Jurkat, Clone E6-1 (cell line): ENCODE measurements at regions not wholly inside any gene's neighbourhood (a gene's known extent, or its start where the extent isn't known, plus 50 kb on each side); places are given as distances from the start of the nearest gene placed in this dataset.

Source experiments
- DNase-seq: peaks from one replicate; pipeline ENCODE4 v3.0.0-alpha.2; 2011; ENCODE audit warnings: low read depth, low spot score
- H3K4me3 ChIP-seq: 2 replicates; pipeline ENCODE4 v1.5.1; 2011; ENCODE audit warnings: mild to moderate bottlenecking, low read length, control low read depth, moderate library complexity

GRCh38 chr2:20538308-20539132 is 91.6 kb downstream of the RHOB start:
- no peak for DNase-seq

GRCh38 chr2:20539133-20539719 is 92.4 kb downstream of the RHOB start:
- no peak overlapping the region for H3K4me3 ChIP-seq
- DNase-seq = peak; percentile 71

More at GRCh38 chr2:20538308-20539132, 91.6 kb downstream of the RHOB start:
- no peak overlapping the region for H3K4me3 ChIP-seq

- DNase-seq = no peak
- H3K4me3 ChIP-seq = no peak overlapping the region
Measured at GRCh38 chr2:20539776-20540586, 93.1 kb downstream of the RHOB start.

GRCh38 chr2:20540587-20541293 is 93.9 kb downstream of the RHOB start:
- no peak overlapping the region for H3K4me3 ChIP-seq
- DNase-seq = no peak

- H3K4me3 ChIP-seq = no peak overlapping the region
- DNase-seq = no peak
Measured at GRCh38 chr2:20541294-20541640, 94.4 kb downstream of the RHOB start.

GRCh38 chr2:20541651-20542050 is 94.8 kb downstream of the RHOB start:
- DNase-seq = no peak
- no peak overlapping the region for H3K4me3 ChIP-seq

- no peak for DNase-seq
- no peak overlapping the region for H3K4me3 ChIP-seq
Measured at GRCh38 chr2:20542269-20542668, 95.4 kb downstream of the RHOB start.

GRCh38 chr2:20542746-20543468 is 96.0 kb downstream of the RHOB start:
- DNase-seq = no peak
- H3K4me3 ChIP-seq = no peak overlapping the region

- no peak for DNase-seq
- no peak overlapping the region for H3K4me3 ChIP-seq
Measured at GRCh38 chr2:20543469-20544152, 96.7 kb downstream of the RHOB start.

GRCh38 chr2:20544153-20544747 is 97.4 kb downstream of the RHOB start:
- no peak overlapping the region for H3K4me3 ChIP-seq
- no peak for DNase-seq

- no peak for DNase-seq
- no peak overlapping the region for H3K4me3 ChIP-seq
Measured at GRCh38 chr2:20549144-20549543, 101.8 kb downstream of the HS1BP3 start.

GRCh38 chr2:20549691-20550348 is 101.1 kb downstream of the HS1BP3 start:
- H3K4me3 ChIP-seq = no peak overlapping the region
- no peak for DNase-seq

GRCh38 chr2:20551260-20551944 is 99.5 kb downstream of the HS1BP3 start:
- no peak for DNase-seq

GRCh38 chr2:20551945-20552328 is 99.0 kb downstream of the HS1BP3 start:
- DNase-seq = no peak
- no peak overlapping the region for H3K4me3 ChIP-seq

More at GRCh38 chr2:20551260-20551944, 99.5 kb downstream of the HS1BP3 start:
- no peak overlapping the region for H3K4me3 ChIP-seq

GRCh38 chr2:20552847-20553246 is 98.1 kb downstream of the HS1BP3 start:
- no peak overlapping the region for H3K4me3 ChIP-seq
- DNase-seq = no peak

- H3K4me3 ChIP-seq = no peak overlapping the region
- DNase-seq = no peak
Measured at GRCh38 chr2:20553580-20553979, 97.3 kb downstream of the HS1BP3 start.

- no peak overlapping the region for H3K4me3 ChIP-seq
- no peak for DNase-seq
Measured at GRCh38 chr2:20555954-20556353, 94.9 kb downstream of the HS1BP3 start.
